Breast epithelium (tissue), 4 donors: ENCODE measurements at regions not wholly inside any gene's neighbourhood (a gene's known extent, or its start where the extent isn't known, plus 50 kb on each side); places are given as distances from the start of the nearest gene placed in this dataset.

ENCODE experiments used
- DNase-seq, 2 donors: peaks; one replicate each; pipeline ENCODE4 v3.0.0-alpha.2; 2019; ENCODE audit warnings: low spot score in 2 of 2
- H3K27ac ChIP-seq, 2 donors: fragments of 200-600 bp; sonication (generic) in 1 of 2; one replicate each; pipeline ENCODE4 v1.5.1; 2016 to 2019; ENCODE audit warnings: mild to moderate bottlenecking in 1 of 2
- H3K27me3 ChIP-seq, 2 donors: fragments of 200-600 bp; sonication (generic) in 1 of 2; one replicate each; pipeline versions ENCODE4 v1.5.1 to v1.6.0; 2017 to 2019; ENCODE audit warnings: control low read depth in 1 of 2, mild to moderate bottlenecking in 1 of 2
- H3K36me3 ChIP-seq: fragments of 200-600 bp; one replicate; pipeline ENCODE4 v1.5.1; 2019
- H3K4me1 ChIP-seq, 2 donors: fragments of 200-600 bp; sonication (generic); one replicate each; pipeline ENCODE4 v1.5.1; 2016 to 2019; ENCODE audit warnings: control low read depth in 1 of 2
- H3K4me3 ChIP-seq, 3 donors: fragments of 200-600 bp; sonication (generic); 1 replicate in 2 of 3; 2 replicates in 1 of 3; pipeline ENCODE4 v1.5.1; 2016 to 2019; ENCODE audit warnings: mild to moderate bottlenecking in 3 of 3, moderate library complexity in 2 of 3
- H3K9me3 ChIP-seq, 2 donors: fragments of 200-600 bp; sonication (generic) in 1 of 2; one replicate each; pipeline ENCODE4 v1.5.1; 2016 to 2019; ENCODE audit warnings: control low read depth in 1 of 2
- POLR2A ChIP-seq: fragments of 450-650 bp; IDR thresholded peaks from one replicate; pipeline ENCODE4 v1.6.1; 2016; ENCODE audit warnings: antibody characterized with exemption, mild to moderate bottlenecking, moderate library complexity
- POLR2AphosphoS5 ChIP-seq, 3 donors: sonication (generic); formaldehyde crosslinking; IDR thresholded peaks; one replicate each; pipeline ENCODE4 v1.6.1; 2017; ENCODE audit warnings: antibody characterized with exemption in 3 of 3
- intact Hi-C: fragments of 100-400 bp; cut with DNase I; formaldehyde crosslinking; loops from one replicate; pipeline ENCODE4 v1.15.1; 2023; ENCODE audit warnings: low total_unique reads
- TF ChIP-seq, protein P1 (sequence below), 3 donors: fragments of 450-650 bp; IDR thresholded peaks; one replicate each; pipeline ENCODE4 v1.5.1; 2016 to 2017; ENCODE audit warnings: antibody characterized with exemption in 3 of 3, mild to moderate bottlenecking in 3 of 3, moderate library complexity in 3 of 3

DNA sequence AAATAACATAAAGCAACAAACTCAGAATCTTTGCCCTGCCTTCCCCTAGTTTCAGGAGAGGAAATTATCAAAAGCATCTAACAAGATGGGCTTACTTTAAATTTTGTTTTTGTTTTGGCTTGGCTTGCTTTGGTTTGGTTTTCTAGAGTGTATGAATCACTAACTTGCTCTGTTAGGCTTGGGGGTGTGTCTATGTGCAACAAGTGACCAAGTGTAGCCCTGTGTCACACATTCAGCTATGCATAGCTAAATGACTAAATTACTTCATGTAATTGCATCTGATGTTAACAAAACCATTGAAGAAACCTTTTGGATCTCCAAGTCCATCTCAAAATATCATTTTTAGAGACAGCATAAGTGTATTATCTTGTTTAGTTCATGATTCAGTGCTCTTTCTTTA is 251.0 kb downstream of the TFEC start:
- no peak overlapping the region for H3K27ac ChIP-seq
- no peak for DNase-seq
- no peaks in the 10 kb centered on the region for H3K36me3 ChIP-seq
- H3K9me3 ChIP-seq: no peaks in the 10 kb centered on the region
- H3K27me3 ChIP-seq: no peaks in the 10 kb centered on the region
- H3K4me1 ChIP-seq: no peaks in the 10 kb centered on the region
- intact Hi-C loops: no loop called here
- no peak overlapping the region for H3K4me3 ChIP-seq
- TF ChIP-seq POLR2AphosphoS5 (IDR thresholded peaks at IDR 0.05) (no peak), POLR2A (no peak)
- TF ChIP-seq, protein P1, sequence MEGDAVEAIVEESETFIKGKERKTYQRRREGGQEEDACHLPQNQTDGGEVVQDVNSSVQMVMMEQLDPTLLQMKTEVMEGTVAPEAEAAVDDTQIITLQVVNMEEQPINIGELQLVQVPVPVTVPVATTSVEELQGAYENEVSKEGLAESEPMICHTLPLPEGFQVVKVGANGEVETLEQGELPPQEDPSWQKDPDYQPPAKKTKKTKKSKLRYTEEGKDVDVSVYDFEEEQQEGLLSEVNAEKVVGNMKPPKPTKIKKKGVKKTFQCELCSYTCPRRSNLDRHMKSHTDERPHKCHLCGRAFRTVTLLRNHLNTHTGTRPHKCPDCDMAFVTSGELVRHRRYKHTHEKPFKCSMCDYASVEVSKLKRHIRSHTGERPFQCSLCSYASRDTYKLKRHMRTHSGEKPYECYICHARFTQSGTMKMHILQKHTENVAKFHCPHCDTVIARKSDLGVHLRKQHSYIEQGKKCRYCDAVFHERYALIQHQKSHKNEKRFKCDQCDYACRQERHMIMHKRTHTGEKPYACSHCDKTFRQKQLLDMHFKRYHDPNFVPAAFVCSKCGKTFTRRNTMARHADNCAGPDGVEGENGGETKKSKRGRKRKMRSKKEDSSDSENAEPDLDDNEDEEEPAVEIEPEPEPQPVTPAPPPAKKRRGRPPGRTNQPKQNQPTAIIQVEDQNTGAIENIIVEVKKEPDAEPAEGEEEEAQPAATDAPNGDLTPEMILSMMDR (IDR thresholded peaks at IDR 0.05): no peak

DNA sequence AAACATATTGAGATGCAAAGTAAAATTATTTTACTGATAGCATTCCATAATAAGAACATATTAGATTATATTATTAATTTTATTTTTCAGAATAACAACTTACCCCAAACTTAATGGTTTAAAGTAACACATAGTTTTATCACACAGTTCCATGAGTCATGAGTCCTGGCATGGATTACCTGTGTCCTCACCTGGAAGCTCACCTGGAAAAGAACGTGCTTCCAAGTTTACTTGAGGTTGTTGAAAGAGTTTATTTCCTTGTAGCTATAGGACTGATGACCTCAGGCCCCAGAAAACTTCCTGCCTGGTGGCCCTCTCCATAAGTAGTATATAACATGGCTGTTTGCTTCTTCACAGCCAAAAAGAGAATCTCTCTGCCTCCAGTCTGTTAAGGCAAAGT is 254.6 kb downstream of the TFEC start:
- Histone ChIP-seq H3K36me3 (no peaks in the 10 kb centered on the region), H3K4me1 (no peaks in the 10 kb centered on the region), H3K27me3 (no peaks in the 10 kb centered on the region), H3K27ac (no peak overlapping the region), H3K9me3 (no peaks in the 10 kb centered on the region), H3K4me3 (no peak overlapping the region)
- no peak for TF ChIP-seq POLR2AphosphoS5 (IDR thresholded peaks at IDR 0.05)
- TF ChIP-seq, protein P1 (IDR thresholded peaks at IDR 0.05): no peak
- TF ChIP-seq POLR2A: no peak
- intact Hi-C loops: no loop called here
- DNase-seq: no peak

- Histone ChIP-seq H3K27ac (no peak overlapping the region), H3K9me3 (no peaks in the 10 kb centered on the region), H3K27me3 (no peaks in the 10 kb centered on the region), H3K4me3 (no peak overlapping the region), H3K4me1 (no peaks in the 10 kb centered on the region), H3K36me3 (no peaks in the 10 kb centered on the region)
- TF ChIP-seq, protein P1 (IDR thresholded peaks at IDR 0.05): no peak
- no peak for TF ChIP-seq POLR2AphosphoS5 (IDR thresholded peaks at IDR 0.05)
- TF ChIP-seq POLR2A: no peak
- intact Hi-C loops: no loop called here
- DNase-seq: no peak
Observed at GRCh38 chr7:115763347-115763746, 267.2 kb downstream of the TFEC start.

DNA sequence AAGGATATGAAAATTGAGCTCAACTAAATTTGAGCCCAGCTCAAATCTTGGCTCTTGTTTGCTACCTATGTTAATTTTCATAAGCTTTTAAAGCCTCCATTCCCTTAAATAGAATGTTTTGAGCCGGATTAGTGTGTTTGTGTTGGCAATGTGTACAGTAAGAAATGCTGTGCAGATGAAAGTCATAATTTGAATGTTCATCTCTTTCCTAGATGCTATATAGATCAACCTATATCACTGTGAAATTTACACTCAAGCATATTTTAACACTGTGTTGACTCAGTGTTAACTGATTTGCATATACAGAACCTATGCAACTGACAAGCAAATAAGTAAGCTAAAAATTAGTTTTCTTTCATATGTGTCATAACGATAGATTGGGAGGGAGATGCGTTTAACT is 272.5 kb downstream of the TFEC start:
- Histone ChIP-seq H3K27ac (no peak overlapping the region), H3K36me3 (no peaks in the 10 kb centered on the region), H3K4me3 (no peak overlapping the region), H3K9me3 (no peaks in the 10 kb centered on the region), H3K27me3 (no peaks in the 10 kb centered on the region), H3K4me1 (no peaks in the 10 kb centered on the region)
- TF ChIP-seq POLR2AphosphoS5 (IDR thresholded peaks at IDR 0.05) (no peak), POLR2A (no peak)
- TF ChIP-seq, protein P1 (IDR thresholded peaks at IDR 0.05): no peak
- no peak for DNase-seq
- intact Hi-C loops: no loop called here

- Histone ChIP-seq H3K4me3 (no peak overlapping the region), H3K9me3 (no peaks in the 10 kb centered on the region), H3K27me3 (no peaks in the 10 kb centered on the region), H3K27ac (no peak overlapping the region), H3K36me3 (no peaks in the 10 kb centered on the region), H3K4me1 (no peaks in the 10 kb centered on the region)
- intact Hi-C loops: no loop called here
- no peak for DNase-seq
- TF ChIP-seq, protein P1 (IDR thresholded peaks at IDR 0.05): no peak
- TF ChIP-seq POLR2AphosphoS5 (IDR thresholded peaks at IDR 0.05) (no peak), POLR2A (no peak)
Observed at GRCh38 chr7:115754226-115754625, 276.3 kb downstream of the TFEC start.
